ENCODE measurements at regions not wholly inside any gene's neighbourhood (a gene's known extent, or its start where the extent isn't known, plus 50 kb on each side); places are given as distances from the start of the nearest gene placed in this dataset.

GRCh38 chr3:72411126-72411525 is 437.1 kb downstream of the SHQ1 start (continued):
- no peak for TF ChIP-seq CHD7 (IDR thresholded peaks at IDR 0.05; ENCODE audit: insufficient replicate concordance, low read length)
- no peak for TF ChIP-seq CBX5 (IDR thresholded peaks at IDR 0.05; ENCODE audit: low read depth, low read length)
- no peak for TF ChIP-seq RBBP5 (IDR thresholded peaks at IDR 0.05; ENCODE audit: borderline replicate concordance, low read depth, low read length)
- no peak for TF ChIP-seq FOSL1 (IDR thresholded peaks at IDR 0.05; ENCODE audit: insufficient read depth, low read depth, low read length)
- TF ChIP-seq NANOG (IDR thresholded peaks at IDR 0.05; ENCODE audit: insufficient read depth, low read depth, low read length, poor library complexity, severe bottlenecking): no peak
- no peak for TF ChIP-seq ASH2L (IDR thresholded peaks at IDR 0.05; ENCODE audit: low read length)

Data from H1 (cell line).